ENCODE measurements at regions not wholly inside any gene's neighbourhood (a gene's known extent, or its start where the extent isn't known, plus 50 kb on each side); places are given as distances from the start of the nearest gene placed in this dataset.

DNA sequence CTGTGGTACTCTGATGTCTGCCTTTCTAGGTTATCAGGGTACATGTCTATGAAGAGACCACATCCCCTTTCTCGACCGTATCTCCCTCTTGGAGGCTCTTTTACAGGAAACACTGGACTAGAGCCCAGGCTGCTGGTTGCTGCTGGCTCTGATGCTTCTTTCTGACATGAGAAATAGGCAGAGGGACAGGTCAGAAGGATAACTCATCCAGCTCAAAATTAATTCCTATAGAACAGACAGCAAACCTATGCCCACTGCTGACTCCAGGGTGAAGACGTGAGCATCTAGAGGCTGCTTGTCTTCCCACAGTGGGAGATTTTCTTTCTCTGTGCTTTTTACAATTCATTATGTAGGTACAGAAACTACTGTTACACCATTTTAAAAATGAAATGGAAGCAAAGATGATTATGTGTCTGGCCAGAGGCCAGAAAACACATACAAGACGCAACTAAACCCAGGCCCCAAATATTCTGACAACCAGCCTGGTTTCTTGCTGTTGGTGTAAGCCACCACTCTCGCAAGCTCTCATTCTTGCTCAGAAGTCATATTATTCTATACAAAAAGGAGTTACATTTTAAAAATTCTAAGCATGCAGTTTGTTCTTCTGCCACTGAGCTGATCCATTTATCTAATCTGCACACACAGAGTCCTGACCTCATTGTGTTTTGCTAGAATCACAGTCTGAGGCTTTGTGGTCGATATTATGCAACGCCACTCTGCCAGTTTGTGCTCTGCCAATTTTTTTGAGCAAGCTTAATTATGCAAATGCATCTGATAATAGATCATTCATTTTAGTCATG is 424.3 kb downstream of the KIF20B start:
- no peak for TF ChIP-seq CTCF (IDR thresholded peaks at IDR 0.05)
- no peak for TF ChIP-seq POLR2A (IDR thresholded peaks at IDR 0.05)
